HG02981 (cell line): ENCODE measurements at regions not wholly inside any gene's neighbourhood (a gene's known extent, or its start where the extent isn't known, plus 50 kb on each side); places are given as distances from the start of the nearest gene placed in this dataset.

Source experiments
- ATAC-seq: cut with Tn5 transposase; IDR thresholded peaks from one replicate; pipeline ENCODE4 v1.9.1; 2021; ENCODE audit warnings: mild to moderate bottlenecking, moderate library complexity; ENCODE audit not compliant: unreplicated experiment

- no peak for ATAC-seq
Measured at GRCh38 chr6:56349194-56349593, 101.8 kb upstream of the COL21A1 start.

GRCh38 chr6:56348578-56348977, 101.2 kb upstream of the COL21A1 start:
- no peak for ATAC-seq

- no peak for ATAC-seq
Measured at GRCh38 chr6:56347526-56347925, 100.1 kb upstream of the COL21A1 start.

- ATAC-seq, result no peak
Measured at GRCh38 chr6:56346958-56347357, 99.6 kb upstream of the COL21A1 start.

GRCh38 chr6:56345376-56345995, 98.1 kb upstream of the COL21A1 start:
- ATAC-seq, result no peak

GRCh38 chr6:56343295-56343694, 95.9 kb upstream of the COL21A1 start:
- no peak for ATAC-seq

GRCh38 chr6:56339524-56339923, 92.1 kb upstream of the COL21A1 start:
- ATAC-seq, result no peak

- ATAC-seq, result no peak
Measured at GRCh38 chr6:56335726-56336125, 88.3 kb upstream of the COL21A1 start.

- no peak for ATAC-seq
Measured at GRCh38 chr6:56334937-56335336, 87.6 kb upstream of the COL21A1 start.

- no peak for ATAC-seq
Measured at GRCh38 chr6:56329271-56330050, 82.1 kb upstream of the COL21A1 start.

GRCh38 chr6:56328728-56329090, 81.3 kb upstream of the COL21A1 start:
- ATAC-seq, result no peak

GRCh38 chr6:56327946-56328727, 80.8 kb upstream of the COL21A1 start:
- ATAC-seq, result no peak

GRCh38 chr6:56324396-56324795, 77.0 kb upstream of the COL21A1 start:
- no peak for ATAC-seq

- no peak for ATAC-seq
Measured at GRCh38 chr6:56318851-56319250, 71.5 kb upstream of the COL21A1 start.

GRCh38 chr6:56314683-56315523, 67.5 kb upstream of the COL21A1 start:
- ATAC-seq, result no peak

GRCh38 chr6:56311533-56312448, 64.4 kb upstream of the COL21A1 start:
- no peak for ATAC-seq

GRCh38 chr6:56311061-56311460, 63.7 kb upstream of the COL21A1 start:
- ATAC-seq, result no peak

GRCh38 chr6:56310241-56310640, 62.9 kb upstream of the COL21A1 start:
- no peak for ATAC-seq

GRCh38 chr6:56299916-56300315, 52.5 kb upstream of the COL21A1 start:
- ATAC-seq, result no peak
